ENCODE measurements at regions not wholly inside any gene's neighbourhood (a gene's known extent, or its start where the extent isn't known, plus 50 kb on each side); places are given as distances from the start of the nearest gene placed in this dataset.

DNA sequence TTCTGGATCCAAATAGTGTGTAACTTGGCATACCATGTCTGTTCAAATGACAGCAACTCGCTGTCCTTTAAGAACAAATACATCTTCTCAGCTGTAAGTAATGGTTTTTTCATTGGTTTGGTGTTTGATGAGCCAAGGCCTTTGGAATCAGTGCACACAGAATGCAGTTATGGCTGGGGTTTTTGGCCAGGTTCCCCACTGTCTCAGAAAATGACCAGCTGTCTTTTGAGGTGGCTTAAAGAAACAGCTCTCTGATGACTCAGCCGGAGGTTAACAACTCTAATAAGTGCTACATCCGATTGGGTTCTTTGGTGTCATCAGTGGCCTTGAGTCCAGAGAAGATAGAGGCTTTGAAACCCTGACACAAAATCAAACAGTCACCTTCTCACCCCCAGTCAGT is 688.4 kb downstream of the REEP3 start:
- DNase-seq (ENCODE audit: low read depth) = no peak

- DNase-seq (ENCODE audit: low read depth) = no peak
Measured at GRCh38 chr10:64210211-64210610, 689.0 kb downstream of the REEP3 start.

DNA sequence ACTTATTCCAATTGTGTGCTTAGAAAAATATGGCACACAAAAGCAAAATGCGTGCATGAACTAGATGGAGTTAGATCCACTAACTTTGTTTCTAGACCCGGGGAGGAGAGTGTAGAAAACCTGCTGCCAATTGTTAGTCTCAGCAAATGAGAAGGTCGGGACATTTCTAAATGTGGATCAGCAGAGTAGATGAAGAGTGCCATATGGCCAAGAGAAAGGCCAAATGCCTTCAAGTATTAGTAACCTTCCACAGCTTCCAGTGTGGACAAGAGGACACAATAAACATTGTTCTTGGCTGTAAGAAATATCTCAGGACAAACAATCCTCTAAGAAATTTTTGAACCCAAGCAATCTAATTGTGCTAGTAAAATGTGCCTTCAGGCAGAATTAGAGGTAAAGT is 690.3 kb downstream of the REEP3 start:
- no peak for DNase-seq (ENCODE audit: low read depth)

DNA sequence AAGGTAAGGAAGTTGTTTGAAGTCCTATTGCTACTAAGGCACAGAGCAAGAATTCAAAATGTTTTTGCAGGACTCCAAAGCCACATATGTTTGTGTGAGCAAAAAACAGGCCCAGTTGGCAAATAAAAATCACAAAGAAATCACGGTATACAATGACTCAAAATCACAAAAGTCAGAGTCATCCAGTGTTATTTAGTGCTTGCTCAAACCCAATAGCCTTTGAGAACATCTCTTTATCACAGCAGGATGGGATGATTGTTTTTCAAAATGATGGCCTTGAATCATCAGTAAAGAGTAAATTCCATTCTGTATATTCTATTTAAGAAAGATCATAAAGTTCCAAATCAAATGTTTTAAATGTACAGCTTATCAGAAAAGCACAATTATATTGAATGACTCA is 693.9 kb downstream of the REEP3 start:
- DNase-seq (ENCODE audit: low read depth) = no peak

- DNase-seq (ENCODE audit: low read depth) = no peak
Measured at GRCh38 chr10:64219271-64220025, 698.2 kb downstream of the REEP3 start.

DNA sequence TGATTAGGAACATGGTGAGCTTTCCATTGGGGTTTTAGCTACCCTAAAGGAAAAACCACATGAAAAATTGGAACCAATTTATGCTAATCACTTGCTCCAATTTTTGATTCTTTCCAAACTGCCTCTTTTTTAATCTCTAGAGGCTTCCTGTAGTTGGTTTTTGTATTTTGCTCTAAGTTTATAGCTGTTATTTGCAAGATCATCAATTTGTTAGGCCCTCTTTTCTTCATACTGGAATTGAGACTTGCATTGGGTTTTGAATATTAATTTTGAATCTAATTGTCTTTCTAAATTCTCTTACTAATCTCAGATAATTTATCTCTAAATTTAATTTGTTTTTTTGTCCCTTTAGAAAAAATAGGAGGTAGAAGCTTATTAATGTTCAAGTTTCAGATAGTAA is 713.3 kb downstream of the REEP3 start:
- no peak for DNase-seq (ENCODE audit: low read depth)

DNA sequence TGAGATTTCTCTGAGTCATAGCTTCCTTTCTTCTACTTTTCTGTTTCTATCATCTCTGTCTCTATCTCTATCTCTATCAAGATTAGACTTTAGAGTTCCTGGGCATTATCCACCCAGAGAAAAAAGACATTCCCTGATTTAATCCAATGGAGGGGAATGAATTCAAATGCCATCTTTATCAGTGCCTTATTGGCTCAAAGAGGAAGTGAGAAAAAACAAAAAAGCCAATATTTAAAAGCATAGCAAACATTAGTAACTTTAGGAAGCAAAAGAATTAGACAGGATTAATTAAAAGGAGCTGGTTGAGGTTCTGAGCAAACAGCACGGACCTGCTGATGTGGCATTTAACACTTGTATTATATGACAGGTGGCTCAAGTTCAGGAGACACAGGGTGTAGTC is 736.5 kb downstream of the REEP3 start:
- DNase-seq (ENCODE audit: low read depth) = no peak

GRCh38 chr10:64261092-64261491 is 739.9 kb downstream of the REEP3 start:
- DNase-seq (ENCODE audit: low read depth) = no peak

GRCh38 chr10:64261676-64262075 is 740.5 kb downstream of the REEP3 start:
- DNase-seq (ENCODE audit: low read depth) = no peak

DNA sequence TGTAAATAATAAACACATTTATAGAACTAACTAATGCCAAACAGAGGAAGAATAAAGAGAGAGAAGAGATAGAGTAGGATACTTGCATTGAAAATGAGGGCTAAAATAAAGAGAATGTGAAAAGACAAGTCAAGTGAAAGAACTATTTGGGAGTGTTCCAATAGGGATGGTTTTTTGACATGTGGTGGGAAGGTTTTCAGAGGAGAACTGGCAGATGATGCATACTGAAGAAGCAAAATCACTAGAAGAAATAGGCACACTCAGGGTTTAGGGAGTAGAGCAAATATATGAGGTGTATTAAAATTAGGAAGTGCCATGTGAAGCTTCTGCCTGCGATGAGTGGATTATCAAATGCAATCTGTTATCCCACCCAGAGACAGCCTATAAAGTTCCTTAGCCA is 744.8 kb downstream of the REEP3 start:
- no peak for DNase-seq (ENCODE audit: low read depth)

GRCh38 chr10:64271508-64271907 is 750.3 kb downstream of the REEP3 start:
- DNase-seq (ENCODE audit: low read depth) = no peak

- no peak for DNase-seq (ENCODE audit: low read depth)
Measured at GRCh38 chr10:64271983-64272382, 750.8 kb downstream of the REEP3 start.

GRCh38 chr10:64275001-64275400 is 753.8 kb downstream of the REEP3 start:
- no peak for DNase-seq (ENCODE audit: low read depth)

- no peak for DNase-seq (ENCODE audit: low read depth)
Measured at GRCh38 chr10:64275774-64276173, 754.6 kb downstream of the REEP3 start.

- no peak for DNase-seq (ENCODE audit: low read depth)
Measured at GRCh38 chr10:64277536-64277935, 756.3 kb downstream of the REEP3 start.

DNA sequence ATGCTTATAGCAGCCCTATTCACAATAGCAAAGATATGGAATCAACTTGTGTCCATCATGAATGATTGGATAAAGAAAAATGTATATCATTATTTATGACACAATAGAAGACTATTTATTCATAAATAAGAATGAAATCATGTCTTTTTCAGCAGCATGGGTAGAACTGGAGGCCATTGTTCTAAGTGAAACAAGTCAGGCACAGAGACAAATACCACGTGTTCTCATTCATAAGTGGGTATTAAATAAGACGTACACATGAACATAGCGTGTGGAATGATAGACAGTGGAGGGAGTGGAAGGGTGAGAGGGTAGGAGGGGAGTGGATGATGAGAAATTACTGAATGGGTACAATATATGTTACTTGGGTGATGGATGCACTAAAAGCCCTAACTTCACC is 762.4 kb downstream of the REEP3 start:
- DNase-seq (ENCODE audit: low read depth) = no peak

DNA sequence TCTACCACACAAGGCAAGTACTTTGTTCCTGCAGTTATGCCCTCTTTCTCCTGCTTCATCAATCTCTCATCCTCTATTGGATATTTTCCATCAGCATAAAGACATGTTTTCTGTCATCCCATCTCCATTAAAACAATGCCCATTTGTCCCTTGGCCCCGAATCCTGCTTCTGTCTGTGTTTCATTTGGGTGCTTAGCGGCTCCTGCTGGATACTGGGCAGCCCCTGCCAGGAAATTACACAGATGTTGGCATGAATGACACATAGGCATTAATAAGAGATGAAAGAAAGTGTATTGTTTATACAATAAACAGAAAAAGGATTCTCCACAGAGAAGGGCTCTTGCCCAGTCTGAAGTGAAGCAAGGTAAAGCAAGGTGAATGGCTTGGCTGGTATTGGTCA is 765.3 kb downstream of the REEP3 start:
- DNase-seq (ENCODE audit: low read depth) = no peak

GRCh38 chr10:64288404-64288803 is 767.2 kb downstream of the REEP3 start:
- no peak for DNase-seq (ENCODE audit: low read depth)

GRCh38 chr10:64303566-64303965 is 782.4 kb downstream of the REEP3 start:
- DNase-seq (ENCODE audit: low read depth) = no peak

GRCh38 chr10:64306729-64307327 is 785.6 kb downstream of the REEP3 start:
- DNase-seq (ENCODE audit: low read depth) = no peak

DNA sequence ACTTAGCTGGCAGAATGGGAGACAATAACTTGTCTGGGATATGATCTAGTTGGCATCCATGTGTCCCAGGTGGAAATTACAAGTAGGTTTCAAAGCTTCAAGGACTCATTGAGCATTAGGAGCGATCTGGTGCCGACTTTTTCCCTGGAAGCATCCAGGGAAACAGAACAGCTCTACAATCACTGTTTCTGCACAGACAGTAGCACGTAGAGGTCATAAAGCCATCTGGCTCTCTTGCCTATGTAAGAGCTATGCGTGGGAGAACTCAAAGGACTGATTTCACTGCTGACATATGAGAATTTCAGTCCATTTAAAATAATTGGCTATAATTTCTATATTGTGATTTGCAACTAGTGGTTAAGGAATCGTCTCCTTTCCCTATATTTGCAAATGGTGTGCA is 791.7 kb downstream of the REEP3 start:
- DNase-seq (ENCODE audit: low read depth) = no peak

DNA sequence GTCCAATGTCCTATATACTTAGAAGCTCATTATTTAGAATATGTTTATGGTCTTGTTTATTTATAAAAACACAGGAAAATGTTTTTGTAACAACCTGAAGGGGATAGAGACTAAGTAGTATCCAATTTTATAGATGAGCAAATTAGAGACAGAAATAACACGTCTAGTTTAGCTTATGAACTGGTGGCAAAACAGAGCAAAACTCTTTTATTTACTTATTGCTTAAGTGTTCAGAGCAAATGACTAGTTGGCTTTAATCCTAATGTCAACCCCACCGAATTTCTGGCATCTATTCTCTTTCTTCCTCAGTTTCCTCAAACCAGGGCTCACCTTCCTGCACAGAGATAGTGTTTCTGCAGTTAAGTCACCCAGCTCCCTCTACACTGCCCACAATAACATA is 792.8 kb downstream of the REEP3 start:
- DNase-seq (ENCODE audit: low read depth) = no peak

GRCh38 chr10:64316416-64316815 is 795.2 kb downstream of the REEP3 start:
- no peak for DNase-seq (ENCODE audit: low read depth)

DNA sequence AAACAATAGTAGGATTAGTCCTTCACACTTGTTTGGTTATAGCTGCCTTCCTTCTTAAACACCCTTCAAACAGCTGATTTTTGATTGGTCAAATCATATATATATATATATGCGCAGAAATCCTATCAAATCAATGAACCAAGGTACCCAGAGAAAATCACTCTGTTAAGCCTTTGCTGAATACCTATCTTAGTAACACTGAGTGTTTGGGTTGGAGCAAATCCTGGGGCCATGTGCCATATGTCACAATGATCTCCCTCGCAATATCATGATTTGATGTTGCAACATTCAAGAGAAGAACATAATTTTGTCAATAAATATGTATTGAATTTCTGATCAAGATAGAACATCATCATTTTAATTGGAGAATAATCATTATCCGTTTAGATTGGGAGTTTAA is 795.6 kb downstream of the REEP3 start:
- DNase-seq (ENCODE audit: low read depth) = no peak
